GM12878 (cell line): ENCODE measurements at regions not wholly inside any gene's neighbourhood (a gene's known extent, or its start where the extent isn't known, plus 50 kb on each side); places are given as distances from the start of the nearest gene placed in this dataset.

ENCODE experiments used
- ATAC-seq: fragments of 200-7000 bp; cut with Tn5 transposase; 3 replicates; pipeline ENCODE4 v1.9.1; 2020; ENCODE audit warnings: mild to moderate bottlenecking, moderate library complexity
- BruUV-seq: library from RNA; stranded (reverse); fragments of 400-500 nt; replicated peaks from 2 replicates; lab custom pipeline; 2021; lab: Mats Ljungman, UMichigan
- CTCF ChIA-PET: fragments of 300-600 bp; sonication (Branson Sonifier 250); formaldehyde crosslinking; extraction: SDS; loops from one replicate; lab custom pipeline; 2021; ENCODE audit warnings: inconsistent platforms; lab: Yijun Ruan, JAX
- POLR2A ChIA-PET: fragments of 350-600 bp; formaldehyde crosslinking; extraction: SDS; loops from one replicate; lab custom pipeline; 2021; ENCODE audit warnings: inconsistent platforms; lab: Charles Lee
- RAD21 ChIA-PET: fragments of 300-600 bp; sonication (Branson Sonifier 250); formaldehyde crosslinking; loops from one replicate; lab custom pipeline; 2023; ENCODE audit warnings: antibody characterized with exemption; ENCODE audit not compliant: unreplicated experiment; lab: Charles Lee
- SMC1A ChIA-PET: fragments of 300-600 bp; sonication (Branson Sonifier 250); formaldehyde crosslinking; loops from one replicate; lab custom pipeline; 2023; ENCODE audit not compliant: unreplicated experiment, uncharacterized antibody; lab: Charles Lee
- DNase-seq: peaks from one replicate; pipeline ENCODE4 v3.0.0-alpha.2; 2011; ENCODE audit warnings: low read depth, low spot score
- FAIRE-seq: peaks from 3 replicates; lab custom pipeline; 2011; peaks lifted over from hg19 to GRCh38; lab: Jason Lieb, UNC
- H2AFZ ChIP-seq: 2 replicates; pipeline ENCODE4 v1.6.0; 2011; ENCODE audit warnings: low read depth, low read length, control low read depth; ENCODE audit not compliant: control insufficient read depth
- H3K27ac ChIP-seq: 2 replicates; pipeline ENCODE4 v1.5.1; 2011; ENCODE audit warnings: control low read depth; ENCODE audit not compliant: control insufficient read depth, insufficient read depth
- H3K27me3 ChIP-seq, 2 experiments: replicated peaks in 1 of 2; 2 replicates each; pipeline versions ENCODE4 v1.6.0 to v1.6.1; 2011; ENCODE audit warnings: low read length in 1 of 2; ENCODE audit not compliant: control insufficient read depth in 2 of 2, insufficient read depth in 2 of 2
- H3K36me3 ChIP-seq, 2 experiments: 2 replicates each; pipeline ENCODE4 v1.5.1; 2011; ENCODE audit warnings: low read length in 1 of 2; ENCODE audit not compliant: control insufficient read depth in 2 of 2, insufficient read depth in 2 of 2
- H3K4me1 ChIP-seq: 2 replicates; pipeline ENCODE4 v1.6.1; 2011; ENCODE audit warnings: mild to moderate bottlenecking, low read length, moderate library complexity, mixed read lengths; ENCODE audit not compliant: control insufficient read depth, insufficient read depth
- H3K4me2 ChIP-seq: 2 replicates; pipeline ENCODE4 v1.6.0; 2011; ENCODE audit warnings: control low read depth; ENCODE audit not compliant: control insufficient read depth, insufficient read depth
- H3K4me3 ChIP-seq: fragments of 200-600 bp; sonication (generic); 2 replicates; pipeline ENCODE4 v1.5.1; 2016
- H3K79me2 ChIP-seq: 2 replicates; pipeline ENCODE4 v1.6.0; 2011; ENCODE audit warnings: low read length; ENCODE audit not compliant: control insufficient read depth, insufficient read depth
- H3K9ac ChIP-seq: 2 replicates; pipeline ENCODE4 v1.8.0; 2011; ENCODE audit warnings: low read length, control low read depth, mixed read lengths; ENCODE audit not compliant: control insufficient read depth, insufficient read depth
- H3K9me3 ChIP-seq: replicated peaks from 3 replicates; pipeline ENCODE4 v1.5.1; 2011; ENCODE audit warnings: mild to moderate bottlenecking, low read length; ENCODE audit not compliant: control insufficient read depth, insufficient read depth
- H4K20me1 ChIP-seq: 2 replicates; pipeline ENCODE4 v1.6.0; 2011; ENCODE audit not compliant: control insufficient read depth, insufficient read depth
- ATF2 ChIP-seq: IDR thresholded peaks from 2 replicates; pipeline ENCODE4 v1.6.1; 2012; ENCODE audit warnings: low read length, inconsistent platforms
- CHD4 ChIP-seq: fragments of 200-600 bp; sonication (generic); IDR thresholded peaks from 2 replicates; pipeline ENCODE4 v1.6.1; 2016; ENCODE audit warnings: mild to moderate bottlenecking
- LARP7 ChIP-seq: fragments of 450-650 bp; IDR thresholded peaks from 2 replicates; pipeline ENCODE4 v1.6.1; 2017; ENCODE audit warnings: mild to moderate bottlenecking
- MYC ChIP-seq: IDR thresholded peaks from 2 replicates; pipeline ENCODE4 v1.6.1; 2011; ENCODE audit warnings: mild to moderate bottlenecking, low read length, moderate library complexity, inconsistent platforms; ENCODE audit not compliant: insufficient read depth, insufficient replicate concordance, insufficient read length, severe bottlenecking
- NFXL1 ChIP-seq: fragments of 450-650 bp; IDR thresholded peaks from 2 replicates; pipeline ENCODE4 v1.6.1; 2017; ENCODE audit warnings: antibody characterized with exemption, mild to moderate bottlenecking, borderline replicate concordance
- RAD21 ChIP-seq: IDR thresholded peaks from 2 replicates; pipeline ENCODE4 v1.6.1; 2011; ENCODE audit warnings: mild to moderate bottlenecking, low read depth, low read length, moderate library complexity; ENCODE audit not compliant: insufficient read depth
- USF2 ChIP-seq: IDR thresholded peaks from 2 replicates; pipeline ENCODE4 v1.6.1; 2011; ENCODE audit warnings: low read depth, low read length, improper control_type of control experiment, borderline replicate concordance
- YY1 ChIP-seq: IDR thresholded peaks from 2 replicates; pipeline ENCODE4 v1.6.1; 2011; ENCODE audit warnings: low read depth, mild to moderate bottlenecking, low read length
- ZNF622 ChIP-seq: fragments of 450-650 bp; IDR thresholded peaks from 2 replicates; pipeline ENCODE4 v1.6.1; 2017; ENCODE audit warnings: mild to moderate bottlenecking, inconsistent platforms
- WGBS: methylation state at CpG from one replicate; pipeline ENCODE4 v1.1.6; 2016; ENCODE audit warnings: low lambda C conversion rate; ENCODE audit not compliant: insufficient replicate concordance, insufficient coverage; ENCODE audit errors: missing lambda C conversion rate; 5-methylcytosine and 5-hydroxymethylcytosine counted together
- in situ Hi-C: fragments of 300-500 bp; cut with MboI; formaldehyde crosslinking; loops from 9 replicates; pipeline ENCODE4 v1.14.3; 2018; ENCODE audit warnings: mixed read lengths
- intact Hi-C: fragments of 100-400 bp; cut with micrococcal nuclease; formaldehyde crosslinking; loops from one replicate; pipeline ENCODE4 v1.14.2; 2022; ENCODE audit not compliant: unreplicated experiment

- no peak for TF ChIP-seq MYC
Observed at GRCh38 chr10:78764846-78765430, 303.8 kb upstream of the ZMIZ1 start (continued).

- CTCF ChIA-PET = no interaction called here
- H3K79me2 ChIP-seq = no peaks in the 10 kb centered on the region
- no peaks in the 10 kb centered on the region for H3K9me3 ChIP-seq
- no TSS peak for BruUV-seq
- H4K20me1 ChIP-seq = no peaks in the 10 kb centered on the region
- 38% methylated on average over 16 of the region's 16 CpGs for WGBS
- FAIRE-seq = no peak
- no peak overlapping the region for H3K27ac ChIP-seq
- no peaks in the 10 kb centered on the region; a peak in 1 of 4 replicates for H3K27me3 ChIP-seq
- ATAC-seq = no peak
- no peak overlapping the region for H3K9ac ChIP-seq
- no peaks in the 10 kb centered on the region for H3K36me3 ChIP-seq
- H3K4me2 ChIP-seq = no peak overlapping the region
- H2AFZ ChIP-seq = no peak overlapping the region
- RAD21 ChIA-PET = no interaction called here
- SMC1A ChIA-PET = no interaction called here
- POLR2A ChIA-PET = no interaction called here
- TF ChIP-seq CHD4 (no peak), USF2 (no peak), ZNF622 (no peak), NFXL1 (no peak), ATF2 (no peak), YY1 (no peak), LARP7 (no peak), RAD21 (no peak)
- H3K4me1 ChIP-seq = peaks cover 10% of the 10 kb centered on the region
- in situ Hi-C loops (no loop called here), intact Hi-C loops (no loop called here)
- no peak for DNase-seq
- H3K4me3 ChIP-seq = no peak overlapping the region
Observed at GRCh38 chr10:78765726-78766335, 302.9 kb upstream of the ZMIZ1 start.
